Esophagus muscularis mucosa (tissue), 4 donors: ENCODE measurements at regions not wholly inside any gene's neighbourhood (a gene's known extent, or its start where the extent isn't known, plus 50 kb on each side); places are given as distances from the start of the nearest gene placed in this dataset.

ENCODE experiments used
- CTCF ChIP-seq, 3 experiments: fragments of 200-600 bp in 2 of 3; fragments of 450-650 bp in 1 of 3; sonication (generic) in 2 of 3; IDR thresholded peaks; one replicate each; pipeline ENCODE4 v1.5.1; 2017 to 2019; ENCODE audit warnings: antibody characterized with exemption in 3 of 3, mild to moderate bottlenecking in 2 of 3, moderate library complexity in 1 of 3
- EP300 ChIP-seq: sonication (generic); formaldehyde crosslinking; IDR thresholded peaks from one replicate; pipeline ENCODE4 v1.6.1; 2017; ENCODE audit warnings: antibody characterized with exemption
- POLR2A ChIP-seq: fragments of 450-650 bp; IDR thresholded peaks from one replicate; pipeline ENCODE4 v1.6.1; 2017; ENCODE audit warnings: antibody characterized with exemption, moderate library complexity, mild to moderate bottlenecking, low read depth
- POLR2AphosphoS5 ChIP-seq, 2 donors: sonication (generic); formaldehyde crosslinking; IDR thresholded peaks; one replicate each; pipeline ENCODE4 v1.6.1; 2017; ENCODE audit warnings: antibody characterized with exemption in 2 of 2

GRCh38 chrX:112896051-112896450, 55.4 kb upstream of the AMOT start:
- no peak for TF ChIP-seq CTCF (IDR thresholded peaks at IDR 0.05)
- no peak for TF ChIP-seq POLR2A
- TF ChIP-seq POLR2AphosphoS5 (IDR thresholded peaks at IDR 0.05): no peak
- no peak for TF ChIP-seq EP300
